Kasumi-1 (cell line): ENCODE measurements at regions not wholly inside any gene's neighbourhood (a gene's known extent, or its start where the extent isn't known, plus 50 kb on each side); places are given as distances from the start of the nearest gene placed in this dataset.

Experiments used
- DNase-seq, 2 experiments: peaks; one replicate each; lab custom pipeline; 2025; lab: John Stamatoyannopoulos, UW

GRCh38 chr3:153029350-153029749, 132.7 kb upstream of the RAP2B start:
- DNase-seq: no peak

- DNase-seq: no peak
These were observed 129.1 kb upstream of the RAP2B start for GRCh38 chr3:153032891-153033290.

- DNase-seq: no peak
These were observed 125.2 kb upstream of the RAP2B start for GRCh38 chr3:153036846-153037245.

GRCh38 chr3:153038367-153038766, 123.7 kb upstream of the RAP2B start:
- no peak for DNase-seq

- no peak for DNase-seq
These were observed 123.2 kb upstream of the RAP2B start for GRCh38 chr3:153038779-153039178.

GRCh38 chr3:153041181-153041580, 120.8 kb upstream of the RAP2B start:
- no peak for DNase-seq

GRCh38 chr3:153042088-153042487, 119.9 kb upstream of the RAP2B start:
- no peak for DNase-seq

GRCh38 chr3:153043729-153044328, 118.2 kb upstream of the RAP2B start:
- DNase-seq: no peak

GRCh38 chr3:153045150-153045549, 116.9 kb upstream of the RAP2B start:
- DNase-seq: no peak

- DNase-seq: no peak
These were observed 111.0 kb upstream of the RAP2B start for GRCh38 chr3:153050978-153051377.

GRCh38 chr3:153051427-153052095, 110.5 kb upstream of the RAP2B start:
- peak; percentile 27 to 41 for DNase-seq

- peak; percentile 55 to 76 for DNase-seq
These were observed 109.9 kb upstream of the RAP2B start for GRCh38 chr3:153052096-153052460.

GRCh38 chr3:153055217-153055616, 106.8 kb upstream of the RAP2B start:
- no peak for DNase-seq

GRCh38 chr3:153055779-153056178, 106.2 kb upstream of the RAP2B start:
- DNase-seq: no peak

- DNase-seq: peak; percentile 57 to 71
These were observed 103.9 kb upstream of the RAP2B start for GRCh38 chr3:153058031-153058688.

GRCh38 chr3:153060346-153060745, 101.7 kb upstream of the RAP2B start:
- no peak for DNase-seq

GRCh38 chr3:153061938-153062528, 100.0 kb upstream of the RAP2B start:
- no peak for DNase-seq

GRCh38 chr3:153063337-153063736, 98.7 kb upstream of the RAP2B start:
- no peak for DNase-seq

GRCh38 chr3:153066983-153067382, 95.0 kb upstream of the RAP2B start:
- DNase-seq: no peak

- peak; percentile 1 to 13 for DNase-seq
These were observed 92.2 kb upstream of the RAP2B start for GRCh38 chr3:153069598-153070510.

GRCh38 chr3:153070511-153070868, 91.5 kb upstream of the RAP2B start:
- no peak for DNase-seq

- no peak for DNase-seq
These were observed 89.6 kb upstream of the RAP2B start for GRCh38 chr3:153072382-153072781.
